ENCODE measurements at regions not wholly inside any gene's neighbourhood (a gene's known extent, or its start where the extent isn't known, plus 50 kb on each side); places are given as distances from the start of the nearest gene placed in this dataset.

GRCh38 chr14:59009967-59010366, 178.5 kb upstream of the DAAM1 start (continued):
- TF ChIP-seq ZSCAN20 (CRISPR knock-in tag; IDR thresholded peaks at IDR 0.05; ENCODE audit: borderline replicate concordance) (no peak), ZNF572 (CRISPR knock-in tag; IDR thresholded peaks at IDR 0.05) (no peak), NPAS2 (CRISPR knock-in tag; IDR thresholded peaks at IDR 0.05; ENCODE audit: borderline replicate concordance) (no peak), PREB (CRISPR knock-in tag; IDR thresholded peaks at IDR 0.05) (no peak), SRF (IDR thresholded peaks at IDR 0.05; ENCODE audit: low read depth, low read length) (no peak), MEF2D (CRISPR knock-in tag; IDR thresholded peaks at IDR 0.05) (no peak), HIVEP1 (CRISPR knock-in tag; IDR thresholded peaks at IDR 0.05) (no peak), HDAC6 (IDR thresholded peaks at IDR 0.05; ENCODE audit: low read depth, low read length) (no peak), SSRP1 (CRISPR knock-in tag; IDR thresholded peaks at IDR 0.05) (no peak), CENPT (CRISPR knock-in tag; IDR thresholded peaks at IDR 0.05; ENCODE audit: low read depth) (no peak), SP1 (IDR thresholded peaks at IDR 0.05) (no peak), SP1 (CRISPR knock-in tag; IDR thresholded peaks at IDR 0.05) (no peak), RXRA (CRISPR knock-in tag; IDR thresholded peaks at IDR 0.05) (peak; percentile 19; the same call in 1 of the 2 replicates), ZNF549 (CRISPR knock-in tag; IDR thresholded peaks at IDR 0.05) (no peak), ZNF234 (CRISPR knock-in tag; conservative IDR thresholded peaks at IDR 0.05) (no peak), HMG20A (CRISPR knock-in tag; IDR thresholded peaks at IDR 0.05; ENCODE audit: borderline replicate concordance) (peak; percentile 68; the same call in 1 of the 2 replicates), NBN (conservative IDR thresholded peaks at IDR 0.05) (no peak), ONECUT2 (CRISPR knock-in tag; IDR thresholded peaks at IDR 0.05) (no peak; the same call in 1 of the 2 replicates), GFI1 (CRISPR knock-in tag; IDR thresholded peaks at IDR 0.05; ENCODE audit: borderline replicate concordance) (no peak), PRPF4 (IDR thresholded peaks at IDR 0.05; ENCODE audit: low read depth, low read length, poor library complexity, severe bottlenecking) (no peak), TARDBP (CRISPR knock-in tag; IDR thresholded peaks at IDR 0.05) (no peak), ZNF503 (CRISPR knock-in tag; IDR thresholded peaks at IDR 0.05) (no peak), ZKSCAN1 (IDR thresholded peaks at IDR 0.05; ENCODE audit: low read length) (no peak), ZBTB34 (CRISPR knock-in tag; IDR thresholded peaks at IDR 0.05) (no peak), CBX5 (CRISPR knock-in tag; IDR thresholded peaks at IDR 0.05; ENCODE audit: borderline replicate concordance) (no peak; the same call in 1 of the 2 replicates), PAXIP1 (CRISPR knock-in tag; conservative IDR thresholded peaks at IDR 0.05) (peak; percentile 86)

All from HepG2 (cell line).